TTC549 (cell line): ENCODE measurements at regions not wholly inside any gene's neighbourhood (a gene's known extent, or its start where the extent isn't known, plus 50 kb on each side); places are given as distances from the start of the nearest gene placed in this dataset.
"Not testable (repeated sequence)": the region's sequence is repeated elsewhere in the genome, so short reads cannot be mapped to it uniquely, and the experiment has no call there.

Experiments used
- FAIRE-seq: peaks from 2 replicates; lab custom pipeline; 2012; peaks lifted over from hg19 to GRCh38; lab: Jason Lieb, UNC

DNA sequence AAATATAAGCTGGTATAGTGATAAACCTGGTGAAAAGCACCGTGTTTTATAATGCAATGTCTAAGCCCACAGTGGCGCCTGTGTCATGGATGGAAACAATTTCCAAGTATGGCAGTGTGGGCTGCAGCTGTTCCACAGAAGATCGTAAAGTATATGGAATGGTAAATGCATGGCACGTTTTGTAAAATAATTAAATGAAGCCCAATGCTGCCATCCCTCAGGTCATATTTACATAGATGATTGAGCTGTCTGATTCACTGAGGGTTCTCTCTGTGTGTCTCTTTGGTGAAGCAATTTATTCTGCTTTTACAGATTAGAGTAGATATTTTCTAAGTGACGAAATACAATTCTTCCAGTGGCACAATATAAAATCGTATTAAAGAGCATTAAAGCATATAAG lies 164.8 kb downstream of the ASMT start:
- no peak for FAIRE-seq

DNA sequence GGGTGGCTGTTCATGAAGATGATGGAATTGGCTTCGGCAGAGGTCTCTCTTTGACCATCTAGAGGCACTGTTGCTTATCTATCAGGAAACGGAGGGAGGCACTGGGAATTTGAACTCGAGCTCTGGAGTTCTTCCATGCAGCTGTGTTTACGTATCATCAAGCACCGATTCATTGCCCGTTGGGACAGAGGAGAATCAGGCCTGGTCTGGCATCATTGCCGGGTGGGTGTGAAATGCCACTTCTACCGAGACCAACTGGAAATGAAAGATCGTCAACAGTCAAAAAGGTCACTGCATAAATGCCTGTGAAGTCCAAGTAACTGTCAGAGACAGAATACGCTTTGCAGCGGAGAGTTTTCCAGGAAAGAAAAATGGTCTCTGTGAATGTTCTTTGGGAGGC lies 166.9 kb downstream of the ASMT start:
- FAIRE-seq, result no peak

DNA sequence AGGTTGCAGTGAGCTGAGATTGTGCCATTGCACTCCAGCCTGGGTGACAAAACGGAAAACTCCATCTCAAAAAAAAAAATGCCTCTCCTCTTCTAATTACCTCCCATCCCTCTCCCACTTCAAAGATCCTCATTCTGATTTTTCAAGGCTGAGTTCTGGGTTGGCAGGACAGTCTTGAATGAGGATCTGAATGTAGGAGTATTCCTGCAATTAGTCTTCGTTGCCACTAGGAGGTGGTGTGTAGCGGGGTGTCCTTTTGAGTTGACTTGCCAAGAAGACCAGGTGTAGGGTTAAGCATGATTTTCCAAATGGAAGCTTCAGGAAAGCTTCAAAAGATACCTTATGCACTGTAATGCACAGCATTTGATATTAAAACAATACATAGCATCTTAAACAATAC lies 169.9 kb downstream of the ASMT start:
- FAIRE-seq, result no peak

DNA sequence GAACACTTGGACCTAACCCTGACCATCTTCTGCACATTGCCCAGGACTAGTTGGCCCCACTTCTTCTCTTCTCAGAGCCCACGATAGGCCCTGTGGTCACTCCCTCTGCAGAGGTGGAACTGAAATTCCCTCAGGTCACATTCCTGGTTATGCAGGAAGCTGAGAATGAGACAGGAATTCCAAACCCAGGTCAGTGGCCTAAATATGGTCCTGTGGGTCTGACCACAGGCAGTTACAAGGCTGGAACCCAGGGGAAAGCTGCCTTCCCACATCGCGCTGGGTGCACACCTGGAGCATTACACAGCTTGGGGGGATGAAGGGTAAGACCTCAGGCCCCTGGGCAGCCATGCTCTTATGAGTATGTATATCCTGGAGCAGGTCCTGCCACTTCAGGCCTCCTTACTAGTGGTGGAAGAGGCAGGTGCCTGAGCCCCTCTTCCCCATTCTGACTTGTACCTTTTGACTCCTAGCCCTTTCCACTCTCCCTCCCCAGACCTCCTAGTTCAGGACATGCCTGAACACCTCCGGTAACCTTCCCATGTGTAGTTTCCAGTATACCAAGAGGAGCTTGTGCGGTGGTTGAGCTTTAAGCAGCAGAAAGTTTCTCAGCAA lies 173.5 kb downstream of the ASMT start:
- FAIRE-seq, result no peak

DNA sequence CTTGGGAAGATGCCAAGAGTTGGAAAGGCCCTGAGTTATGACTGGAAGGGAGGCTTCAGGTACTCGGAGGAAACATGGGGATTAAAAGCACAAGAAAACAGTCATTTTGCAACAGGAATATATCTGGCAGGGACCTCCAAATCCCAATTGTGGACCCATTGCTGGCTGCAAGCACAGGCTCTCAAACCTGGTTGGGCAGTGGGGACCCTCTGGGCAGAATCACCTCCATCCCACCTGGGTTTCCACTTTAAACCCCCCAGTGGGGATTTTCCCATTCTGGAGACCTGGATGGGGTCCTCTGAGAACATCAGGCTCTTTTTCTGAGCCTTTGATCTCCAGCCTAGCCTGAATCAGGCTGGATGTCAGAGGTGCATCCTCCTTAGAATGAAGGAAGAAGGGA lies 177.8 kb downstream of the ASMT start:
- no peak for FAIRE-seq

DNA sequence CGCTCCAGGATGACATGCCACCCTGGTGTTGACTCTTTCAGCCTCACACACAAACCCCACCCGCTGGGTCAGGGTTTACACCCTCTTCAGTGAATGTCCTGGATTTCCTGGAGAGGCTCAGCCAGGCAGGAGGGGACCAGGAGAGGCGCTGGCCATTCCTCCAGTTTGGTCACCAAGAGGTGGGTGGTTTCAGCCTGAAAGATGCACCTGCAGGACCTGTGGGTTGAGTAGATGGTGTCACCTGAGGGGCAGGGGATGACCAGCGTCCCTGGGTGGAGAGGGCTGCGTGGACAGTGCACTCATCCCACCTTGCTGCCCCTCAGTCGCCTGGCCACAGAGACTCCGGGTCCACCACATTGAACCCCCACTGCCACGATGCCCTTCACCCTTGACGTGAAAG lies 179.7 kb downstream of the ASMT start:
- no peak for FAIRE-seq

DNA sequence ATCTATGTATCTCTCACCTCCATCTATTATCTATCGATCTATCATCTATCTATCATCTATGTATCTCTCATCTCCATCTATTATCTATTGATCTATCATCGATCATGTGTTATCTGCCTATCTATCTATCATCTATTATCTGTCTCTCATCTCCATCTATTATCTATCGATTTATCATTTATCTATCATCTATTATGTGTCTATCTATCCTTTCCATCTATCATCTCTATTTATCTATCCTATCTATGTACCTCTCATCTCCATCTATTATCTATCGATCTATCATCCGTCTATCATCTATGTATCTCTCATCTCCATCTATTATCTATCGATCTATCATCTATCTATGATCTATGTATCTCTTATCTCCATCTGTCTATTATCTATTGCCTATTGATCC lies 188.1 kb downstream of the ASMT start:
- FAIRE-seq, result no peak

DNA sequence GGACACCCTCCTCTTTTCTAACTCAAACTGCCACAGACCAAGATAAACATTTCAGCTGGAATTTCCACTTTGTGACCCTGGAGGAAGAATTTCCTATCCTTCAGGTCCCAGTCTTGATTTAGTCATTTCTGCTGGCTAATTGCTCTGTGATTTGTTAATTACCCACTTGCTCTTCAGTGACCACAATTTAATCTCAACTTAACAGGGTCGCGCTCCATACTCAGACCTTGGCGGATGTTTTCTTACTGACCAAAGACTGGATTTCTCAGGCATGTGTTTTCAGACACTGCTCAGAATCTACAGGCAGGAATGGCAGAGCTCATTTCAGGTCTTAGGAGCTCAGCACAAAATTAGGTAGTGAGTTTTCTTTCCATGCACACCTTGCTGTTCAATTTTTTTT lies 188.9 kb downstream of the ASMT start:
- no peak for FAIRE-seq

DNA sequence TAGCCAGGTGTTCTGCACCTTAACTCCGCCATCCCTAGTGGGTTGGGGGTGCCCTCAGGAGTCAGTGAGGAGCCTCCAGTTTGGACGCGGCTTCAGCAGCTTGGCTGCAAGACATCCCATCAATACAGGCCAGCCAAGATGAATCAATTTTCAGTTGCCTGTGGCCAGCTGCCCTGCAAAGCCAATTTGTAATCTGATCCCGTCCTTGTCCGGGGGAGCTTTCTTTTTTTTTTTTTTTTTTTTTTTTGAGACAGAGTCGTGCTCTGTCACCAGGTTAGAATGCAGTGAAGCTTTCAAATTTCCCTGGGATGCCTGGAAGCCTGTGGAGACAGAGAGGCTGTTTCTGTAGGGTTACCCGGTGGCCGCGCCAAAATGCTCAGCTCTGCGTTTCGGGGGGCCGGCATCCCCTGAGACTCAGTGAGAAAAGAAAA lies 192.5 kb downstream of the ASMT start:
- no peak for FAIRE-seq

DNA sequence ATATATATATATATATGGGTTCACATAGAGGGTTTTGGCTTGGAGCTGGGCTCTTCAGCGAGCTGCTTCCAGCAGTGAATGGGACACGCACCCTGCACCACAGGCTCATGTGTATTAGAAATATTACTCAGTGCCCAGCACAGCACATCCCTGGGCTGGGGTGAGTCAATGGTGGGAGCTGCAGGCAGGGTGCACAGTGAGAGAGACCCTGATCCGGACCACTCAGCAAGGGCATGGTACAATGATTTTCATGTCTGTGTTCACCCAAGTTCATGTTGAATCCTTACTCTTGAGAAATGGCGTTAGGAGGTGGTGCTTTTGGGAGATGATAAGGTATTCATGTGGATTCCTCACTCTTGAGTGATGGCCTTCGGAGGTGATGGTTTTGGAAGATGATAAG lies 194.7 kb downstream of the ASMT start:
- FAIRE-seq, result no peak

DNA sequence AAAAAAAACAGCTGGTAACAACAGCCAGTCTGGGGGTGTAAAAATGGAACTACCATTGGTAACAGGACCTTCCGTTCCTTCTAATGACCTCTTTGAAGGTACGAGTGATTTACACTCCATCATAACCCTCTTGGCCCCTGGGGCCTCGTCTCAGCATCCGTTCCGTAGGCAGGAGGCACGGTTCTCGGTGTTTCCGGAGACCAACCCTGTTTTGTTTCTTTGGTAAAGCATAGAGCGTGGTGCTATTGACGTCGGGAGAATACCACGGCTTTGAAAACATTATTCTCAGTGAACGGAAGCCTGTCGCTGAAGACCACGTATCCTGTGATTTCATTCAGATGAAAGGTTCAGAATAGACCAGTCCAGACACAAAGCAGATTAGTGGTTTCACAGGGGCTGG lies 198.9 kb downstream of the ASMT start:
- FAIRE-seq, result no peak

DNA sequence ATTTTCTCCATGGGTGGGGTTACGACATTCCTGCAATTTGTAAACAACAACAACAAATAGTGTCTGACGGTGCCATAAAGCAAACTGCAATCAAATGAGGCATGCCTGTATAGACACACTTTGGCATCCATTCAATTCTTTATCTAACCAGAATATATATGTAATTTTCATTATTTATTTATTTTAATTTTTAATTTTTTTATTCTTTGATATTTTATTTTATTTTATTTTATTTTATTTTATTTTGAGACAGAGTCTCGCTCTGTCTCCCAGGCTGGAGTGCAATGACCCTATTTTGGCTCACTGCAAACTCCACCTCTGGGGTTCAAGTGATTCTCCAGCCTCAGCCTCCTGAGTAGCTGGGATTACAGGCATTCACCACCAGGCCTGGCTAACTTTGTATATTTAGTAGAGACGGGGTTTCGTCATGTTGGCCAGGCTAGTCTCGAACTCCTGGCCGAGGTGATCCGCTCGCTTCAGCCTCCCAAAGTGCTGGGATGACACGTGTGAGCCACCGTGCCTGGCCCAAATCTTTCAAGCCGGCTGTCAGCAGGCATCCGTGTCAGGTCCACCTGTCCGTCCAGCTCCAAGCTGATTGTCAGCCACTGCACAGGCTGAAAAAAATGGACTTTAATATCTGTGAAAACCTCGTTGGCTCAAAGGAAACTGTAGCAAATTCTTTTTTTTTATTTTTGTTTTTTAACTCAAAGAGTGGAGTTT lies 200.8 kb downstream of the ASMT start:
- no peak for FAIRE-seq

DNA sequence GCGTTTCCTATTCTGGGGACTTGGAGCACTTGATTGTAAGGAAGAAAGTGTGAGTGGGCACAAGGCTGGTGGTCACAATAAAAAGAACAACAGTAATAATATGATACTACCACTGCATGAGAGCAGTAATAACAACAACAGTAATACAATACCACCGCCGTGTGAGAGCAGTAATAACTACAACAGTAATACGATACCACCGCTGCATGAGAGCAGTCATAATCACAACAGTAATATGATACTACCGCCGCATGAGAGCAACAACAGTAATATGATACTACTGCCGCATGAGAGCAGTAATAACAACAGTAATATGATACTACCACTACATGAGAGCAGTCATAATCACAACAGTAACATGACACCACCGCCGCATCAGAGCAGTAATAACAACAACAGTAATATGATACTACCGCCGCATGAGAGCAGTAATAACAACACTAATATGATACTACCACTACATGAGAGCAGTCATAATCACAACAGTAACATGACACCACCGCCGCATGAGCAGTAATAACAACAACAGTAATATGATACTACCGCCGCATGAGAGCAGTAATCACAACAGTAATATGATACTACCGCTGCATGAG lies 201.6 kb downstream of the ASMT start:
- FAIRE-seq, result not testable (repeated sequence)

DNA sequence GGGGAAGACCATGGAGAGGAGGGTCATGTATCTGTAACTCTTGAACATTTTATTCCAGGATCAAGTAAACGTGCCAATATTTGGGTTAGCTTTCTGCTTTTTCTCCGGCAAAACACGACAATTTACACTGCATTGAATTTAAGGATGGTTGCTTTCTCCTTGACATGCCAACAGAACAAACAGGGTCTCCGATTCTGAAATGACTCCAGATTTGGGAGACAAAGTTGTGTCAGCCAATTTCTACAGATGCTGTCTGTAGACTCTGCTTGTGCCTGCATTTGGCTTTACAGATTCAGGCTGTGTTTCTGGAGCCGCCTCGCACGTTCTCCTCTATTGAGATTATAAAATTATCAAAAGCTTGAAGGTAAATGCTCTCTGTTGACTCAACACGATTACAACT lies 207.0 kb downstream of the ASMT start:
- no peak for FAIRE-seq

DNA sequence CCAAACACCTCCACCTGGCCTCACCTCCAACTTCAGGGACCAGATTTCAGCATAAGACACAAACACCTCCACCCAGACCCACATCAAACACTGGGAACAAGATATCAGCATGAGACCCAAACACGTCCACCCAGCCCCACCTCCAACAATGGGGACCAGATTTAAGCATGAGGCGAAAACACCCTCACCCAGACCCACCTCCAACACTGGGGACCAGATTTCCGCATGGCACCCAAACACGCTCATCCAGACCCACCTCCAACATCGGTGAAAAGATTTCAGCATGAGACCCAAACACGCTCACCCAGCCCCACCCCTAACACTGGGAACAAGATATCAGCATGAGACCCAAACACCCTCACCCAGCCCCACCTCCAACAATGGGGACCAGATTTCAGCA lies 210.0 kb downstream of the ASMT start:
- no peak for FAIRE-seq

DNA sequence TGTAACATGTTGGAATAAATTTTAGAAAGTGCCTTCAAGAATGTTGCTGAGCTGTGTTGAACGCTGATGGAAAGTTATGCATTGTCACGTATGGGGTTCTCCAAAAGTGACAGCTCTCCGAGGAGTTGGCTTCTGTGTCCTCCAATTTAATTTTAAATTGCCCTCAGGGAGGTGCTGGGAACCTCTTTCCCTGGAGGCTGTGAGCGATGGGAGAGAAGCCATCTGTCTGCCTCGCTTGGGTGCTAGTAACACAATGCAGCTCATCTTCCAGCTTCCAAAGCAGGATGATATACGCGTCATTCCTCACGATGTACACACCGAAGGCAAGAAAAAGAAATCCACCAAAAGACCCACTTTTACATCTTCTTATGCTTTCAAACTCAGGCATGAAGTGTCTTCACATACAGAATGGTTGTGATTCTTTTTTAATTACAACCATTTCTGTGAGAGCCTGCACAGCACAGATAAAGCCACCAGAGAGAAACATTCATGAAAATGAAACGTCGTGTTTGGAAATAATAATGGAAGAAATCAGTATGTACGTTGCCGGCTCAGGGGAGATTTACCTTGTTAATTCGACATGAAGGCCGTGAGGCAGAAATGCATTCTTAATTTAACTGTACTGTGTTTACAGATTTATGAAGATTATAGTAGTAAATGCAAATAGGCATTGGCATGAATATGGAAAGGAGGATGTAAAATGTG lies 218.9 kb downstream of the ASMT start:
- no peak for FAIRE-seq

DNA sequence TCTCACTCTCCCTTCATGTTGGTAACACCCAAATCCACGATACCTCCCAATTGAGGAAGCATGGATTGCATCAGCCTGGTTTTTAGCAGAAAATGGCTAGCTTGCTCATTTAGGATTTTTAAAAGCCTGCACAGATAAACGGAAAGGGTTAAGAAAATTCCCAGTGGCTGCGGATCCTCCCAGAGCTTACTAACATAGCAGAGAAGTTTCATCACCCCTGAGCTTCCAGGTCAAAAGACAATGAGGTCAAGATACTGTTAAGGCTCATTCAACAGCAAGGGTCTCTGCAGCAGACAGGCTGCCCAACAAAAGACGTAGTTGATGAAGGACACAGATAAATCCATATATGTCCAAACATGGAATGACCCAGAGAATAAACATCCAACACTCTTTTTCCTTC lies 220.2 kb downstream of the ASMT start:
- FAIRE-seq, result no peak

DNA sequence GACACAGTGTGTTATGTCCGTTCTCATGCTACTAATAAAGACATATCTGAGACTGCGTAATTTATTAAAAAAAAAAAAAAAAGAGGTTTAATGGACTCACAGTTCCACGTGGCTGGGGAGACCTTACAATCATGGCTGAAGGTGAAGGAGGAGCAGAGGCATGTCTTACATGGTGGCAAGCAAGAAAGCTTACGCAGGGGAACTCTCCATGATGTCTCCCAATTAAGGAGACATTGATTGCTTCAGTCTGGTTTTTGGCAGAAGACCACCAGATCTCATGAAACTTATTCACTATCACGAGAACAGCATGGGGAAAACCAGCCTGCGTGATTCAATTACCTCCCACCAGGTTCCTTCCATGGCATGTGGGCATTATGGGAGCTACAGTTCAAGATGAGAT lies 221.8 kb downstream of the ASMT start:
- FAIRE-seq, result no peak

DNA sequence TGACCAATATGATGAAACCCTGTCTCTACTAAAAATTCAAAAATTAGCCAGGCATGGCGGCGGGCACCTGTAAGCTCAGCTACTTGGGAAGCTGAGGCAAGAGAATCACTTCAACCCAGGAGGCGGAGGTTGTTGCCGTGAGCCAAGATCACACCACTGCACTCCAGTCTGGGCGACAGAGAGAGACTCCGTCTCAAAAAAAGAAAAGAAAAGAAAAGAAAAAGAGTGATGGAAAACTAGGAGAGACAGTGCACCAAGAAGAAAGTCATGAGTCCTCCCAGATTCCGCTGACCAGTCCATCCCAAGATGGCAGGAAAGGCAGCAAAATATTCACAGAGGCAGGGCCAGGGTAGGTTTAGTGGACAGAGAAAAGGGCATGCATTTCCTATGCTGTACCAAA lies 226.9 kb downstream of the ASMT start:
- no peak for FAIRE-seq

DNA sequence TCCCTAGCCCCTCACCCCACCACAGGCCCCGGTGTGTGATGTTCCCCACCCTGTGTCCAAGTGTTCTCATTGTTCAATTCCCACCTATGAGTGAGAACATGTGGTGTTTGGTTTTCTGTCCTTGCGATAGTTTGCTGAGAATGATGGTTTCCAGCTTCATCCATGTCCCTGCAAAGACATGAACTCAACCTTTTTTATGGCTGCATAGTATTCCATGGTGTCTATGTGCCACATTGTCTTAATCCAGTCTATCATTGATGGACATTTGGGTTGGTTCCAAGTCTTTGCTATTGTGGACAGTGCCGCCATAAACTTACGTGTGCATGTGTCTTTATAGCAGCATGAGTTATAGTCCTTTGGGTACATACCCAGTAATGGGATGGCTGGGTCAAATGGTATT lies 232.1 kb downstream of the ASMT start:
- not testable (repeated sequence) for FAIRE-seq

DNA sequence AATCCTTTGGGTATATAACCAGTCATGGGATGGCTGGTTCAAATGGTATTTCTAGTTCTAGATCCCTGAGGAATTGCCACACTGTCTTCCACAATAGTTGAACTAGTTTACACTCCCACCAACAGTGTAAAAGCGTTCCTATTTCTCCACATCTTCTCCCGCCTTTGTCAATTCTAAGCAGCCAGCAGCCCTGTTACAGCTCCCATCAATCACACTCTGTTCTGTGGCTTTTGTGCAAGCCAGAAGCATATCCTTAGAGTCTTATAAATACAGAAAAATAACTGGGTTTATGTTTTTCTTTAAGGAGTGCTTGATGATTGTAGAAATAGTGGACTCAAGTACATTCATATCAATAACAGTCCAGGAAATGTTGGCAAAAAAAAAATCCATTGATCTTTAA lies 232.9 kb downstream of the ASMT start:
- FAIRE-seq, result not testable (repeated sequence)

DNA sequence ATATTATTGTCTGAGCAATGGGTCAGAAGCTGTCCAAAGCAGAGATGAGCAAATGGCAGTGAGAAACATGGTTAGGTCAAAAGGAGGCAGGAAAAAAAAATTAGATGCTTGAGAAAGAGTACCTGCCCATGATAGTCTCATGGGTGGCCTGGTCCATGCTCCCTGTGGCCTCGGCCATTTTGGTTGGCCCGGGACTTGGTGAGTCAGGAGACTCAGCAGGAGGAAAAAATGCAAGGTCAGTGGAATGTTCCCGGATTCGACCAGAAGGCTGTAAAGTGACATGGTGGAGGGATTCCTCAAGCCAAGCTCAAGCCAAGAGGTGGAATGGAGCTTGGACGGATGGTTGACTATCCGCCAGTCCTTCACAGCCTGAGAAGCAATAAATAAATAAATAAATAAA lies 236.7 kb downstream of the ASMT start:
- FAIRE-seq, result no peak

DNA sequence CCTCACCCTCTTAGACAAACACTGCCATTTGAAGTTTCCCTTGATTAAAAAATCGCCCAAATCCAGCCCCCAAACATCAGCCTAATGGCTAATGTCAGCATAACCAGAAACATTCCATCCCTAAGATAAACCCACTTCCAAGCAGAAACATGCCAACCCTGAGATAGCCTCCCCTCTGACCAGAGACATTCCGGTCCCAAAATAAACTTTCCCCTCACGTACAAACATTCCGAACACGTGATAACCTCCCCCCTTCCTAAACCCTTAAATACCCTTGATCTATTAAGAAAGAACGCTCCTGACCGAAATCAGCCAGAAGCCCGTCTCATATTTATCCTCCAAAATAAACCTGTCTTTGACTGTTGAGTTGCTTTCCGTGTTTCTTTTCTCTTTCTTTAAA lies 237.2 kb downstream of the ASMT start:
- no peak for FAIRE-seq
